ENCODE measurements at regions not wholly inside any gene's neighbourhood (a gene's known extent, or its start where the extent isn't known, plus 50 kb on each side); places are given as distances from the start of the nearest gene placed in this dataset.

- FAIRE-seq, result no peak
Measured at GRCh38 chr3:72120806-72121778, 336.1 kb upstream of the PROK2 start.

- FAIRE-seq, result no peak
Measured at GRCh38 chr3:72120039-72120438, 335.1 kb upstream of the PROK2 start.

GRCh38 chr3:72118628-72119027, 333.7 kb upstream of the PROK2 start:
- FAIRE-seq, result no peak

- no peak for FAIRE-seq
Measured at GRCh38 chr3:72116226-72116625, 331.3 kb upstream of the PROK2 start.

- FAIRE-seq, result no peak
Measured at GRCh38 chr3:72115307-72115706, 330.4 kb upstream of the PROK2 start.

- FAIRE-seq, result no peak
Measured at GRCh38 chr3:72114773-72115172, 329.8 kb upstream of the PROK2 start.

- no peak for FAIRE-seq
Measured at GRCh38 chr3:72113964-72114363, 329.0 kb upstream of the PROK2 start.

- FAIRE-seq, result no peak
Measured at GRCh38 chr3:72113564-72113963, 328.6 kb upstream of the PROK2 start.

- FAIRE-seq, result no peak
Measured at GRCh38 chr3:72112435-72112834, 327.5 kb upstream of the PROK2 start.

GRCh38 chr3:72111265-72112205, 326.6 kb upstream of the PROK2 start:
- no peak for FAIRE-seq

GRCh38 chr3:72109327-72110259, 324.6 kb upstream of the PROK2 start:
- FAIRE-seq, result no peak

GRCh38 chr3:72105306-72105705, 320.4 kb upstream of the PROK2 start:
- no peak for FAIRE-seq

- FAIRE-seq, result no peak
Measured at GRCh38 chr3:72102112-72102616, 317.2 kb upstream of the PROK2 start.

GRCh38 chr3:72101494-72101893, 316.5 kb upstream of the PROK2 start:
- FAIRE-seq, result no peak

GRCh38 chr3:72100601-72101187, 315.7 kb upstream of the PROK2 start:
- FAIRE-seq, result no peak

- no peak for FAIRE-seq
Measured at GRCh38 chr3:72100080-72100511, 315.1 kb upstream of the PROK2 start.

GRCh38 chr3:72099326-72100079, 314.6 kb upstream of the PROK2 start:
- no peak for FAIRE-seq

- no peak for FAIRE-seq
Measured at GRCh38 chr3:72097053-72097452, 312.1 kb upstream of the PROK2 start.

GRCh38 chr3:72095521-72095920, 310.6 kb upstream of the PROK2 start:
- FAIRE-seq, result no peak

GRCh38 chr3:72093992-72094334, 309.0 kb upstream of the PROK2 start:
- no peak for FAIRE-seq
